Endothelial cell of umbilical vein (primary cell): ENCODE measurements at regions not wholly inside any gene's neighbourhood (a gene's known extent, or its start where the extent isn't known, plus 50 kb on each side); places are given as distances from the start of the nearest gene placed in this dataset.

ENCODE experiments used
- BruUV-seq: library from RNA; stranded (reverse); fragments of 400-500 nt; replicated peaks from 2 replicates; lab custom pipeline; 2021; lab: Mats Ljungman, UMichigan
- CTCF ChIA-PET: fragments of 300-600, 350-600 bp; sonication (Branson Sonifier 250); formaldehyde crosslinking; loops from one replicate; lab custom pipeline; 2021; ENCODE audit warnings: antibody characterized with exemption, inconsistent platforms; lab: Charles Lee
- POLR2A ChIA-PET: fragments of 300-600, 350-600 bp; sonication (Branson Sonifier 250); formaldehyde crosslinking; loops from one replicate; lab custom pipeline; 2021; ENCODE audit warnings: antibody characterized with exemption, inconsistent platforms; lab: Charles Lee
- DNase-seq: peaks from one replicate; pipeline ENCODE4 v3.0.0-alpha.2; 2011; ENCODE audit warnings: low read depth, low spot score
- FAIRE-seq: peaks from 2 replicates; lab custom pipeline; 2011; peaks lifted over from hg19 to GRCh38; lab: Jason Lieb, UNC
- H2AFZ ChIP-seq: 2 replicates; pipeline ENCODE4 v1.6.0; 2012; ENCODE audit warnings: low read depth, low read length, control low read depth, inconsistent platforms
- H3K27ac ChIP-seq: 2 replicates; pipeline ENCODE4 v1.5.1; 2011; ENCODE audit warnings: low read depth, mild to moderate bottlenecking, control low read depth, low read length, moderate library complexity; ENCODE audit not compliant: insufficient read depth
- H3K27me3 ChIP-seq, 2 experiments: 2 replicates each; pipeline versions ENCODE4 v1.6.0 to v1.6.1; 2011; ENCODE audit warnings: low read length in 2 of 2, mixed read lengths in 1 of 2; ENCODE audit not compliant: control insufficient read depth in 2 of 2, insufficient read depth in 2 of 2
- H3K36me3 ChIP-seq, 2 experiments: 2 replicates in 1 of 2; 3 replicates in 1 of 2; pipeline ENCODE4 v1.5.1; 2011; ENCODE audit warnings: low read length in 2 of 2, mild to moderate bottlenecking in 1 of 2, moderate library complexity in 1 of 2; ENCODE audit not compliant: control insufficient read depth in 2 of 2, insufficient read depth in 2 of 2; ENCODE audit errors: extremely low read depth in 1 of 2
- H3K4me1 ChIP-seq: 3 replicates; pipeline ENCODE4 v1.5.1; 2011; ENCODE audit warnings: mild to moderate bottlenecking, low read length; ENCODE audit not compliant: control insufficient read depth, insufficient read depth; ENCODE audit errors: extremely low read depth
- H3K4me2 ChIP-seq: 2 replicates; pipeline ENCODE4 v1.6.1; 2011; ENCODE audit warnings: low read length, control low read depth, mixed read lengths; ENCODE audit not compliant: insufficient read depth
- H3K4me3 ChIP-seq, 3 experiments: fragments of 200-600 bp in 1 of 3; sonication (generic), shearing (Covaris generic) in 1 of 3; replicated peaks in 1 of 3; 2 replicates each; pipeline ENCODE4 v1.5.1; 2011 to 2016; ENCODE audit warnings: control low read depth in 3 of 3, low read length in 3 of 3, mild to moderate bottlenecking in 2 of 3, inconsistent platforms in 1 of 3, low read depth in 1 of 3, moderate library complexity in 1 of 3; ENCODE audit not compliant: insufficient read depth in 1 of 3
- H3K79me2 ChIP-seq: 2 replicates; pipeline ENCODE4 v1.6.0; 2012; ENCODE audit warnings: low read length, inconsistent platforms; ENCODE audit not compliant: control insufficient read depth, insufficient read depth
- H3K9ac ChIP-seq: replicated peaks from 2 replicates; pipeline ENCODE3; 2011; ENCODE audit warnings: low read length, control low read depth; ENCODE audit not compliant: insufficient read depth; ENCODE audit errors: extremely low read depth
- H3K9me1 ChIP-seq: replicated peaks from 3 replicates; pipeline ENCODE4 v1.6.0; 2011; ENCODE audit warnings: mild to moderate bottlenecking, low read length; ENCODE audit not compliant: control insufficient read depth, insufficient read depth; ENCODE audit errors: extremely low read depth
- H3K9me3 ChIP-seq: replicated peaks from 2 replicates; pipeline ENCODE4 v1.5.1; 2012; ENCODE audit warnings: low read length, inconsistent platforms; ENCODE audit not compliant: control insufficient read depth, insufficient read depth
- H4K20me1 ChIP-seq: replicated peaks from 2 replicates; pipeline ENCODE3; 2011; ENCODE audit warnings: mild to moderate bottlenecking, low read length; ENCODE audit not compliant: control insufficient read depth, insufficient read depth; ENCODE audit errors: extremely low read depth
- EZH2 ChIP-seq: IDR thresholded peaks from 2 replicates; pipeline ENCODE4 v1.6.1; 2012; ENCODE audit warnings: borderline replicate concordance, low read depth, mild to moderate bottlenecking, moderate library complexity, low read length, inconsistent platforms; ENCODE audit not compliant: severe bottlenecking
- FOS ChIP-seq: IDR thresholded peaks from 2 replicates; pipeline ENCODE4 v1.6.1; 2011; ENCODE audit warnings: mild to moderate bottlenecking, low read length, moderate library complexity, borderline replicate concordance; ENCODE audit not compliant: insufficient read depth
- GATA2 ChIP-seq: IDR thresholded peaks from 2 replicates; pipeline ENCODE4 v1.7.0; 2011; ENCODE audit warnings: low read depth, mild to moderate bottlenecking, moderate library complexity, mixed read lengths, low read length; ENCODE audit not compliant: insufficient read length, insufficient read depth
- JUN ChIP-seq: IDR thresholded peaks from 2 replicates; pipeline ENCODE4 v1.6.1; 2011; ENCODE audit warnings: borderline replicate concordance, low read depth; ENCODE audit not compliant: insufficient read length, insufficient read depth
- MAX ChIP-seq: IDR thresholded peaks from 2 replicates; pipeline ENCODE4 v1.6.1; 2011; ENCODE audit not compliant: insufficient read depth, insufficient read length
- MYC ChIP-seq: IDR thresholded peaks from one replicate; pipeline ENCODE4 v1.6.1; 2011; ENCODE audit warnings: mild to moderate bottlenecking, low read depth, low read length
- POLR2A ChIP-seq: IDR thresholded peaks from 2 replicates; pipeline ENCODE4 v1.6.1; 2012; ENCODE audit warnings: low read depth, mild to moderate bottlenecking, control low read depth, low read length
- POLR2AphosphoS5 ChIP-seq: IDR thresholded peaks from 2 replicates; pipeline ENCODE4 v1.6.1; 2012; ENCODE audit warnings: low read depth, mild to moderate bottlenecking, control low read depth, low read length, moderate library complexity; ENCODE audit not compliant: insufficient read depth
- dilution Hi-C: fragments of 300-500 bp; cut with MboI; formaldehyde crosslinking; loops from one replicate; pipeline ENCODE4 v1.15.0; 2019; ENCODE audit warnings: low sequenced_read_pairs; ENCODE audit not compliant: extremely low pct_ligation_motif_present
- intact Hi-C: fragments of 100-400 bp; cut with micrococcal nuclease; formaldehyde crosslinking; loops from one replicate; pipeline ENCODE4 v1.10.0; 2022
- TF ChIP-seq, protein P1 (sequence below), 2 donors: IDR thresholded peaks; 1 replicate in 1 of 2; 2 replicates in 1 of 2; pipeline ENCODE4 v1.5.1; 2011; ENCODE audit warnings: low read length in 2 of 2, mild to moderate bottlenecking in 2 of 2, moderate library complexity in 2 of 2, control low read depth in 1 of 2, inconsistent platforms in 1 of 2, low read depth in 1 of 2; ENCODE audit not compliant: insufficient read depth in 1 of 2; ENCODE audit errors: extremely low read depth in 1 of 2

DNA sequence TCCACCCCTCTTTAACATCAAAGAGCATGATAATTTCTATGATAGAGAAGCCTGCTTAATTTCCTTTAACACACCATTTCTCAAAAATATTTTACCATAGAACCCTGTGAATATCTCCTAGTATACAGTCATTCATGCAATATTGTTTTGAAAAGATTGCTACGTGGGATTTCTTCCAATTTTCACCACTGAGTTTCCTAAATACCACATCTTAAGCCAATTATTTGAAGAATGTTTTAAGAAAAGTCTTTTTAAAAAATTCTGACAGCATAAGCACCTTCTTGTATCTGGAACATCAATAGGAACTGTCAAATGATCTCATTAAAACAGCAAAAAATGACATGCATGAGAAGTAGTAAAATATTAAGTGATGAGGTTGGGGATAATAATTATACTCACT, 1126.7 kb downstream of the TUSC7 start:
- ChIA-PET CTCF (no interaction called here), POLR2A (no interaction called here)
- Histone ChIP-seq H3K9ac (no peak overlapping the region), H3K27me3 (no peaks in the 10 kb centered on the region), H3K4me2 (no peak overlapping the region), H3K9me3 (no peaks in the 10 kb centered on the region), H3K9me1 (no peaks in the 10 kb centered on the region), H3K4me1 (no peaks in the 10 kb centered on the region), H2AFZ (no peak overlapping the region), H3K79me2 (no peaks in the 10 kb centered on the region), H3K27ac (no peak overlapping the region), H3K4me3 (no peak overlapping the region), H4K20me1 (no peaks in the 10 kb centered on the region), H3K36me3 (no peaks in the 10 kb centered on the region)
- dilution Hi-C loops (no loop called here), intact Hi-C loops (no loop called here)
- DNase-seq (no peak), FAIRE-seq (no peak)
- no peak for TF ChIP-seq JUN
- TF ChIP-seq POLR2A: no peak
- TF ChIP-seq EZH2: no peak
- TF ChIP-seq, protein P1, sequence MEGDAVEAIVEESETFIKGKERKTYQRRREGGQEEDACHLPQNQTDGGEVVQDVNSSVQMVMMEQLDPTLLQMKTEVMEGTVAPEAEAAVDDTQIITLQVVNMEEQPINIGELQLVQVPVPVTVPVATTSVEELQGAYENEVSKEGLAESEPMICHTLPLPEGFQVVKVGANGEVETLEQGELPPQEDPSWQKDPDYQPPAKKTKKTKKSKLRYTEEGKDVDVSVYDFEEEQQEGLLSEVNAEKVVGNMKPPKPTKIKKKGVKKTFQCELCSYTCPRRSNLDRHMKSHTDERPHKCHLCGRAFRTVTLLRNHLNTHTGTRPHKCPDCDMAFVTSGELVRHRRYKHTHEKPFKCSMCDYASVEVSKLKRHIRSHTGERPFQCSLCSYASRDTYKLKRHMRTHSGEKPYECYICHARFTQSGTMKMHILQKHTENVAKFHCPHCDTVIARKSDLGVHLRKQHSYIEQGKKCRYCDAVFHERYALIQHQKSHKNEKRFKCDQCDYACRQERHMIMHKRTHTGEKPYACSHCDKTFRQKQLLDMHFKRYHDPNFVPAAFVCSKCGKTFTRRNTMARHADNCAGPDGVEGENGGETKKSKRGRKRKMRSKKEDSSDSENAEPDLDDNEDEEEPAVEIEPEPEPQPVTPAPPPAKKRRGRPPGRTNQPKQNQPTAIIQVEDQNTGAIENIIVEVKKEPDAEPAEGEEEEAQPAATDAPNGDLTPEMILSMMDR (IDR thresholded peaks at IDR 0.05; ENCODE audit: extremely low read depth in 1 of 2, insufficient read depth in 1 of 2, low read depth in 1 of 2, low read length in 2 of 2): no peak
- TF ChIP-seq POLR2AphosphoS5: no peak
- no peak for TF ChIP-seq MAX
- no peak for TF ChIP-seq FOS
- no peak for TF ChIP-seq MYC
- TF ChIP-seq GATA2: no peak
- no TSS peak for BruUV-seq
